ENCODE measurements at regions not wholly inside any gene's neighbourhood (a gene's known extent, or its start where the extent isn't known, plus 50 kb on each side); places are given as distances from the start of the nearest gene placed in this dataset.

GRCh38 chr5:155969537-155969936 lies 357.4 kb upstream of the SGCD start:
- Histone ChIP-seq H3K27me3 (ENCODE audit: insufficient read depth, low read length) (no peaks in the 10 kb centered on the region), H3K9me3 (ENCODE audit: insufficient read depth, low read depth, low read length) (no peaks in the 10 kb centered on the region), H3K4me3 (ENCODE audit: low read length) (no peak overlapping the region), H3K36me3 (ENCODE audit: insufficient read depth, low read depth, low read length) (no peaks in the 10 kb centered on the region), H3K4me1 (ENCODE audit: insufficient read depth, low read length) (no peaks in the 10 kb centered on the region), H3K27ac (ENCODE audit: low read length) (no peak overlapping the region), H3K9ac (ENCODE audit: low read depth, low read length) (no peak overlapping the region)

DNA sequence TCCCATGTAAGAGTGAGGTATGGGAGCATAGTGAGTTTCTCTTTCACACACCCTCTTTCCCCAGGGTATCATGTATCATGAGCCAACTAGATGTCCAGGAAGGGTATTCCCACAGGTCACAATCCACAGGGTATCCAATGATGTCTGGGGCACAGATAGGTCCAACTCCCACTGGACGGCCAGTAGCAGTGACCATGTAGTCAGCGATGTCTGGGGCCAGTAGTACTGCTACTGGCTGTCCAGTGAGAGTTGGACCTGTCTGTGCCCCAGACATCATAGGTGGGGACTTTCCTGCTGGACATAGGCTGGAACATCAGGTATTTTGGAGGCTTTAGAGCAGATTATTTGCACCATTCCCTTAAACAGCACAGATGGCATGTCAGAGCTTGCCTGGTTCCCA lies 352.6 kb upstream of the SGCD start:
- Histone ChIP-seq H3K27ac (ENCODE audit: low read length) (no peak overlapping the region), H3K36me3 (ENCODE audit: insufficient read depth, low read depth, low read length) (no peaks in the 10 kb centered on the region), H3K4me3 (ENCODE audit: low read length) (no peak overlapping the region)

DNA sequence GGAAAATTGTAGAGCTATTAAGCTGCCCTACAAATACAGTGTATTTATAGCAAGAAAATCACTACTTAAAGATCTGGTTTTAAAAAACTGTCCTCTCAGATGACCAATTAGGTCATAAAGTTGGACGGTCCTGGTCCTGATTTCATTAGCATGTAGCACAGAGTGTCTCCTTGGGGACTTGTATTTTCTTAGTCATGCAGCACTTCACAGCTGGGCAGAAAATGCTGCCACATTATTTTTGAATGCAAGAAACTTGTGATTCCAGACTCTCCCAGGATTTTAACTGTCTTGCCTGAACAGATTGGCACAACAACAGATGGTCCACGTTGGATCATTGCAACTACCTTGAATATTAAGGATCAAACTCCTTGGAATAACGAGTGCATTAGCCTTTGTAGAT lies 348.1 kb upstream of the SGCD start:
- Histone ChIP-seq H3K4me3 (ENCODE audit: low read length) (no peak overlapping the region), H3K4me1 (ENCODE audit: insufficient read depth, low read length) (no peaks in the 10 kb centered on the region), H3K9ac (ENCODE audit: low read depth, low read length) (no peak overlapping the region), H3K9me3 (ENCODE audit: insufficient read depth, low read depth, low read length) (no peaks in the 10 kb centered on the region), H3K27me3 (ENCODE audit: insufficient read depth, low read length) (no peaks in the 10 kb centered on the region), H3K36me3 (ENCODE audit: insufficient read depth, low read depth, low read length) (no peaks in the 10 kb centered on the region), H3K27ac (ENCODE audit: low read length) (no peak overlapping the region)

More for the DNA sequence above, 352.6 kb upstream of the SGCD start:
- H3K4me1 ChIP-seq (ENCODE audit: insufficient read depth, low read length): no peaks in the 10 kb centered on the region
- no peaks in the 10 kb centered on the region for H3K9me3 ChIP-seq (ENCODE audit: insufficient read depth, low read depth, low read length)
- H3K27me3 ChIP-seq (ENCODE audit: insufficient read depth, low read length): no peaks in the 10 kb centered on the region
- H3K9ac ChIP-seq (ENCODE audit: low read depth, low read length): no peak overlapping the region

DNA sequence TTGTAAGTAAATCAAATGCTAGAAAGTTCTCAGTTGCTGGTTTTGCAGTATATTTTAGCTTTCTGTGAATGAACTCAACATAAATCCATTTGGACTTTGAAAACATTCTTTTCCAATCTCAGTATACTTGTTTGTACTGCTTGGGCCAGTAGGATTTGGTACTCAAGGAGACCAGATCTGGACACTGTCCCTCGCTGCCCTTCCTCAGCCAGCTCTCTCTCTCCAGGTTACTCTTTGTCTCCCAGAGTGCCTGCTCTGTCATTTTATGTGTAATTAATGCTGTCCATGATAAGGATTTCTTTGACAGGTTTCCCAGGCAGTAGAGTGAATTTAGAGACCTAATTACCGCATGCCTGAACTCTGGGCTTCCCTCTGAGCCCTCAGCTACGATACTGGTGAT lies 344.6 kb upstream of the SGCD start:
- Histone ChIP-seq H3K9me3 (ENCODE audit: insufficient read depth, low read depth, low read length) (no peaks in the 10 kb centered on the region), H3K27ac (ENCODE audit: low read length) (no peak overlapping the region), H3K27me3 (ENCODE audit: insufficient read depth, low read length) (no peaks in the 10 kb centered on the region), H3K9ac (ENCODE audit: low read depth, low read length) (no peak overlapping the region), H3K4me1 (ENCODE audit: insufficient read depth, low read length) (no peaks in the 10 kb centered on the region), H3K4me3 (ENCODE audit: low read length) (no peak overlapping the region), H3K36me3 (ENCODE audit: insufficient read depth, low read depth, low read length) (no peaks in the 10 kb centered on the region)

DNA sequence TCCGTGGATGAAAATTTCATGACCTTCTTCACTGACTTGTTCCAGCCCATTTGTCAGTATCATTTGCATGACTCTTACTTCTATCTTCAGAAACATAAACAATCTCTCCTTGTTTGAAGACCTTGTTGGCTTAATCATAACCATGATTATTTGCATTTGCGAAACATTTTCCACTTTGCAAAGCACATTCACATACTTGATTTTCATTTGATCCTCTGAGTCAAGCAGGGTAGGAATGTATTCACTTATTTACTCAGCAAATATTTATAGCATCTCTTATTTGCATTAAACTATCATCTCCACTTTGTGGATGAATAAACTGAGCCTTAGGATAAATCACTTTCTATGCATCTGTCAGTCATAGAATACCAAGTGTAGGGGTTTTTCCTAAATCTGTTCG lies 343.0 kb upstream of the SGCD start:
- Histone ChIP-seq H3K27ac (ENCODE audit: low read length) (no peak overlapping the region), H3K27me3 (ENCODE audit: insufficient read depth, low read length) (no peaks in the 10 kb centered on the region), H3K9me3 (ENCODE audit: insufficient read depth, low read depth, low read length) (no peaks in the 10 kb centered on the region), H3K4me3 (ENCODE audit: low read length) (no peak overlapping the region), H3K4me1 (ENCODE audit: insufficient read depth, low read length) (no peaks in the 10 kb centered on the region), H3K36me3 (ENCODE audit: insufficient read depth, low read depth, low read length) (no peaks in the 10 kb centered on the region), H3K9ac (ENCODE audit: low read depth, low read length) (no peak overlapping the region)

DNA sequence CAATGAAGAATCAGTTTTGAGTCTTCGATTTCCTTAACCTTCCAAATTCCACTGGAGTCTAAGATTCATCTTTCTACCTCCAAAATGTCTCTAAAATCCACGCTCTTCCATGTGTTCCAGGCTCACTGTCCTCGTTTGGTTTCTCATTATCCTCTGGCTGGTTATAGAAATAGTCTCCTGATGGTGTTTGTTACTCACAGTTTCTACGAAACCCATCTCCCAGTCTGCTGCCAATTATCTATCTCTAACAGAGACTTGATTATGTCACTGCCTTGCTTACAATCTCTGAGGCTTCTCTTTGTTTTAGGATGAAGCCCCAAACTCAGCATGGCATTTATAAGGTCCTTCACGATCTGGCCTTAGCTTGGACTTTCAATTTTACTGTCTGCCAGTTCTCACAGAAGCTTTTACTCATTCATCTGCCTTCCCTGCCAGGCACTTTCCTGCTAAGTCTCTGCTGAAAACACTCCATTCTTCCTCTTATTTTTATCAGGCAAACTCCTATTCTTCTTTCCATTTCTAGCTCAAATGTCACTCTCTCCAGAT lies 339.6 kb upstream of the SGCD start:
- Histone ChIP-seq H3K4me1 (ENCODE audit: insufficient read depth, low read length) (no peaks in the 10 kb centered on the region), H3K9ac (ENCODE audit: low read depth, low read length) (no peak overlapping the region), H3K27me3 (ENCODE audit: insufficient read depth, low read length) (no peaks in the 10 kb centered on the region), H3K36me3 (ENCODE audit: insufficient read depth, low read depth, low read length) (no peaks in the 10 kb centered on the region), H3K9me3 (ENCODE audit: insufficient read depth, low read depth, low read length) (no peaks in the 10 kb centered on the region), H3K27ac (ENCODE audit: low read length) (no peak overlapping the region), H3K4me3 (ENCODE audit: low read length) (no peak overlapping the region)

- H3K4me1 ChIP-seq (ENCODE audit: insufficient read depth, low read length): no peaks in the 10 kb centered on the region
- no peak overlapping the region for H3K27ac ChIP-seq (ENCODE audit: low read length)
- H3K9me3 ChIP-seq (ENCODE audit: insufficient read depth, low read depth, low read length): no peaks in the 10 kb centered on the region
- no peak overlapping the region for H3K9ac ChIP-seq (ENCODE audit: low read depth, low read length)
- H3K4me3 ChIP-seq (ENCODE audit: low read length): no peak overlapping the region
- no peaks in the 10 kb centered on the region for H3K27me3 ChIP-seq (ENCODE audit: insufficient read depth, low read length)
- H3K36me3 ChIP-seq (ENCODE audit: insufficient read depth, low read depth, low read length): no peaks in the 10 kb centered on the region
Observed at GRCh38 chr5:155989879-155990278, 337.1 kb upstream of the SGCD start.

- Histone ChIP-seq H3K9me3 (ENCODE audit: insufficient read depth, low read depth, low read length) (no peaks in the 10 kb centered on the region), H3K4me1 (ENCODE audit: insufficient read depth, low read length) (peaks cover 2% of the 10 kb centered on the region; the same call in 1 of the 2 replicates), H3K27me3 (ENCODE audit: insufficient read depth, low read length) (no peaks in the 10 kb centered on the region), H3K4me3 (ENCODE audit: low read length) (no peak overlapping the region), H3K27ac (ENCODE audit: low read length) (no peak overlapping the region), H3K36me3 (ENCODE audit: insufficient read depth, low read depth, low read length) (no peaks in the 10 kb centered on the region), H3K9ac (ENCODE audit: low read depth, low read length) (no peak overlapping the region)
Observed at GRCh38 chr5:155996123-155996522, 330.8 kb upstream of the SGCD start.

DNA sequence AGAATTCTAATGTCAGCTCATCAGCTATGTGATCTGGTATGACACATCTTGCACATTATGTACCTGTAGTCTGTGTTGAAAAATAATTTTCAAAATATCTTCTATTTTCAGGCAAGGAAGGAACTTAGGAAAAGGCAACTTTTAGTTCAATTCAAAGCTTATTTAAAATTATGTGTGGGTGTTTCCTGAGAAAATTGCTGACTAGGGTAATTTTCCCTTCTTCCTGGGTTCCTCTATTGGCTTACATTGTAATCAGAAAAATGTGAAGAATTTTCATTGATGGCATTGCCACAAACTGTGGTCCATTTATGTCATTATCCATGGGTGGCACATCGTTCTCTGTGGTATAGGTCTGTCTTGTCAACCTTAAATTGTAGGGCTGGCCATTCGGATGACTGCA lies 328.7 kb upstream of the SGCD start:
- no peaks in the 10 kb centered on the region for H3K9me3 ChIP-seq (ENCODE audit: insufficient read depth, low read depth, low read length)
- no peak overlapping the region for H3K27ac ChIP-seq (ENCODE audit: low read length)
- H3K27me3 ChIP-seq (ENCODE audit: insufficient read depth, low read length): no peaks in the 10 kb centered on the region
- no peaks in the 10 kb centered on the region for H3K36me3 ChIP-seq (ENCODE audit: insufficient read depth, low read depth, low read length)
- H3K4me1 ChIP-seq (ENCODE audit: insufficient read depth, low read length): peaks cover 2% of the 10 kb centered on the region; the same call in 1 of the 2 replicates
- no peak overlapping the region for H3K4me3 ChIP-seq (ENCODE audit: low read length)
- H3K9ac ChIP-seq (ENCODE audit: low read depth, low read length): no peak overlapping the region

- no peaks in the 10 kb centered on the region for H3K36me3 ChIP-seq (ENCODE audit: insufficient read depth, low read depth, low read length)
- no peaks in the 10 kb centered on the region for H3K27me3 ChIP-seq (ENCODE audit: insufficient read depth, low read length)
Observed at GRCh38 chr5:156000115-156000514, 326.8 kb upstream of the SGCD start.

DNA sequence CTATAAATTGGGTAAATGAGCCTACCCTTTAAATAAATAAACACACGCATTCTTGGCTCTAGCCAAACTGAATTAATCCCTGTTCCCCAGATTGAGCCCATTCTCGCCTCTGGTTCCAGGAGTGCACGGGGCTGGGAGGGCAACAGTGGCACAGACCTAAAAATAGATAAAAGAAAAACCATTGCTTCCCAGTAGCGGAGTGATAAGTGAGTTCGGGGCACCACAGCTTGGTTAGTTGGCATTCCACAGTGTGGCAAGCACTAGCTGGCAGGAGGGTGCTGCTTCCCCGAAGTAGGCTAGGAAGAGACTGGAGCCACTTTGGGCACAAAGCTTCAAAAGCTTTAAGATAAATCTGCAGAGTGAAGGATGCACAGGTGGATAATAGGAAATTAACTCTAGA lies 322.2 kb upstream of the SGCD start:
- no peak overlapping the region for H3K27ac ChIP-seq (ENCODE audit: low read length)
- no peaks in the 10 kb centered on the region for H3K9me3 ChIP-seq (ENCODE audit: insufficient read depth, low read depth, low read length)
- H3K36me3 ChIP-seq (ENCODE audit: insufficient read depth, low read depth, low read length): no peaks in the 10 kb centered on the region
- H3K4me1 ChIP-seq (ENCODE audit: insufficient read depth, low read length): no peaks in the 10 kb centered on the region
- H3K27me3 ChIP-seq (ENCODE audit: insufficient read depth, low read length): no peaks in the 10 kb centered on the region
- H3K9ac ChIP-seq (ENCODE audit: low read depth, low read length): no peak overlapping the region
- H3K4me3 ChIP-seq (ENCODE audit: low read length): no peak overlapping the region

More at GRCh38 chr5:156000115-156000514, 326.8 kb upstream of the SGCD start:
- peaks cover 2% of the 10 kb centered on the region; the same call in 1 of the 2 replicates for H3K4me1 ChIP-seq (ENCODE audit: insufficient read depth, low read length)
- no peak overlapping the region for H3K4me3 ChIP-seq (ENCODE audit: low read length)
- H3K9ac ChIP-seq (ENCODE audit: low read depth, low read length): no peak overlapping the region
- no peak overlapping the region for H3K27ac ChIP-seq (ENCODE audit: low read length)
- H3K9me3 ChIP-seq (ENCODE audit: insufficient read depth, low read depth, low read length): no peaks in the 10 kb centered on the region

DNA sequence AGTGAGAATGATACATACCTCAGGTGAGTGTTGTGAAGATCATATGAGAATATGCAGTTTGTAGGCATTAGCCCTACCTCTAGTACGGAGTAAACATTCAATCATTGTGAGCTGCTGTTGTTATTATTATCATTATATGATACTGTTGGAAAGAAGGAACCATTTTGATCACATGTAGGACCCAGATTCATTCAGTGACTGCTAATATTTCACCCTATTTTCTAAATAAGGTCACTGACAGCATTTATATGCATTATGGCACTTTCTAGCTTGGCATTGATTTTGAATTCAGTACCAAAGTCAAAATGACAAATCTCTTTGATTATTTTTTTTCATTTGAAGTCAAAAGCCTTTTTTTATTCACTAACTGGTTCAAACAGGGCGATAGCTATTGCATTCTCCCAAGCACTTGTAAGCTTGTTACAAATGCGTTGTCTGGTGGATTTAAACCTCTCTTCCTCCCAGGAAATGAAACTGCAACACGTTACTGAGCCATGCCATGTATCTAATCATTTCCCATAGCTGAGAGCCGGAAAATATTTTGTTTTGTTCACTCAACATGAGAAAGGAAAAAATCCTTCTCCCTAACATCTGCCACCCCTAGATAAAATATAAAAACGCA lies 320.8 kb upstream of the SGCD start:
- Histone ChIP-seq H3K4me1 (ENCODE audit: insufficient read depth, low read length) (no peaks in the 10 kb centered on the region), H3K9me3 (ENCODE audit: insufficient read depth, low read depth, low read length) (no peaks in the 10 kb centered on the region), H3K9ac (ENCODE audit: low read depth, low read length) (no peak overlapping the region), H3K27me3 (ENCODE audit: insufficient read depth, low read length) (no peaks in the 10 kb centered on the region), H3K36me3 (ENCODE audit: insufficient read depth, low read depth, low read length) (no peaks in the 10 kb centered on the region), H3K27ac (ENCODE audit: low read length) (no peak overlapping the region), H3K4me3 (ENCODE audit: low read length) (no peak overlapping the region)
